Small intestine (tissue), 7 donors: ENCODE measurements at regions not wholly inside any gene's neighbourhood (a gene's known extent, or its start where the extent isn't known, plus 50 kb on each side); places are given as distances from the start of the nearest gene placed in this dataset.
A peak's percentile ranks its signal among the peaks of the same experiment; 100 is the strongest.
"Not testable (repeated sequence)": the region's sequence is repeated elsewhere in the genome, so short reads cannot be mapped to it uniquely, and the experiment has no call there.

Experiments used
- DNase-seq, 2 donors: peaks; one replicate each; pipeline versions ENCODE4 v3.0.0 to v3.0.0-alpha.2; 2013
- FAIRE-seq: peaks from 2 replicates; lab custom pipeline; 2012; peaks lifted over from hg19 to GRCh38; lab: Jason Lieb, UNC
- H3K27ac ChIP-seq, 3 donors: one replicate each; pipeline ENCODE4 v1.5.1; 2013; ENCODE audit warnings: low read length in 2 of 3, mild to moderate bottlenecking in 2 of 3, control low read depth in 1 of 3, inconsistent platforms in 1 of 3, low read depth in 1 of 3, moderate library complexity in 1 of 3
- H3K27me3 ChIP-seq, 3 donors: one replicate each; pipeline ENCODE4 v1.6.1; 2013; ENCODE audit warnings: low read length in 3 of 3, inconsistent platforms in 1 of 3; ENCODE audit not compliant: control insufficient read depth in 3 of 3, insufficient read depth in 3 of 3
- H3K36me3 ChIP-seq, 3 donors: one replicate each; pipeline ENCODE4 v1.6.1; 2013; ENCODE audit warnings: low read length in 3 of 3, inconsistent platforms in 1 of 3, low read depth in 1 of 3, mild to moderate bottlenecking in 1 of 3, moderate library complexity in 1 of 3; ENCODE audit not compliant: control insufficient read depth in 3 of 3, insufficient read depth in 2 of 3
- H3K4me1 ChIP-seq, 3 donors: one replicate each; pipeline ENCODE4 v1.6.1; 2013; ENCODE audit warnings: low read length in 2 of 3, inconsistent platforms in 1 of 3, low read depth in 1 of 3, mild to moderate bottlenecking in 1 of 3, moderate library complexity in 1 of 3; ENCODE audit not compliant: control insufficient read depth in 3 of 3, insufficient read depth in 2 of 3
- H3K4me3 ChIP-seq, 3 donors: one replicate each; pipeline ENCODE4 v1.5.1; 2013; ENCODE audit warnings: low read length in 3 of 3, control low read depth in 1 of 3, inconsistent platforms in 1 of 3, low read depth in 1 of 3, mild to moderate bottlenecking in 1 of 3, moderate library complexity in 1 of 3
- H3K9me3 ChIP-seq, 2 donors: one replicate each; pipeline ENCODE4 v1.6.1; 2013; ENCODE audit warnings: low read depth in 1 of 2, low read length in 1 of 2; ENCODE audit not compliant: control insufficient read depth in 2 of 2, insufficient read depth in 1 of 2
- WGBS, 3 donors: extraction: QIAGEN DNeasy Blood & Tissue Kit; methylation state at CpG; one replicate each; pipeline ENCODE4 v1.1.7; 2013; 5-methylcytosine and 5-hydroxymethylcytosine counted together
- donor health status: healthy with polysubstance abuse.
- donor health status: control.
- donor health status: control.
- donor health status: Bipolar disorder and iron deficiency.
- donor health status: healthy.

DNA sequence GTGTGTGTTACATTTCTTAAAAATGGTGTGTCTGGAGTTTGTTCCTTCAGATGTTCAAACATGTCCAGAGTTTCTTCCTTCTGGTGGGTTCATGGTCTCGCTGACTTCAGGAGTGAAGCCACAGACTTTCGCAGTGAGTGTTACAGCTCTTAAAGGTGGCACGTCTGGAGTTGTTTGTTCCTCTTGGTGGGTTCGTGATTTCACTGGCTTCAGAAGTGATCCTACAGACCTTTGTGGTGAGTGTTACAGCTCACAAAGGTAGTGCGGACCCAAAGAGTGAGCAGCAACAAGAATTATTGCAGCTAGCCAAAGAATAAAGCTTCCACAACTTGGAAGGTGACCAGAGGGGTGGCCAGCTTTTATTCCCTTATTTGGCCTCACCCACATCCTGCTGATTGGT lies 183.7 kb downstream of the COPRS start:
- not testable (repeated sequence) for H3K27me3 ChIP-seq, DNase-seq, H3K4me1 ChIP-seq, H3K36me3 ChIP-seq, H3K4me3 ChIP-seq, H3K9me3 ChIP-seq, H3K27ac ChIP-seq, FAIRE-seq
- 75 to 80% (median 79%) methylated on average over 5 of the region's 5 CpGs for WGBS, 3 donors

DNA sequence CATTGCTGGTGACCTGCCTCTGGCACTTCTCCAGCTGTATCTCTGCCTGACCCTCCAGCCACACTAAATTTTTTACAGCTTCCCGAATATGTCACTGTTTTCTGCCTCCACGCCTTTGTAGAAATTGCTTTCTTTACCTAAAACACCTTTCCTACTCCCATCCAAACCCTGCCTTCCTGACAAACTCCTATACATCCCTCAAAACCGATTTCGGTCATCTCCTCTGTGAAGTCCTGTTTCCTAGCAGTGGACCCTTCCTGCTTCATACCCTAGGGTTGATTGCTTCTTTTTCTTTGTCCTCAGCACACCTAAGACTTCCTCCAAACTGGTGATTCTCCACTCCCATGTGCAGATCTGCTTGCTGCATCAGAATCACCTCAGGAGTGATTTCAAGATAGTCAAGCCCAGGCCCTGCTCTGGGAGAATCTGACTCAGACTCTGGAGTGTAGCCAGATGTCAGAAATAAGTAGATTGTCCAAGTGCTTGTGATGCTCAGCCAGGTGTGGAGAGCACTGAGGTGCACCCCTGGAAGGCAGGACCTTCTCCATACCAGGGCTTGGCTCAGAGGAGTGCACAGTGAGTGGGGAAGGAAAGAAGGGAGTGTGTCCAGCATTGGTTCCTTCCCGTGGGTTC lies 184.2 kb downstream of the COPRS start:
- 74 to 82% (median 76%) methylated on average over 5 of the region's 5 CpGs for WGBS, 3 donors
- Histone ChIP-seq H3K36me3 (no peaks in the 10 kb centered on the region), H3K27ac (no peak overlapping the region), H3K27me3 (peaks cover 0 to 6% (median 2%) of the 10 kb centered on the region in 3 donors), H3K9me3 (no peaks in the 10 kb centered on the region), H3K4me3 (no peak overlapping the region), H3K4me1 (no peaks in the 10 kb centered on the region)
- FAIRE-seq: no peak
- DNase-seq: no peak

DNA sequence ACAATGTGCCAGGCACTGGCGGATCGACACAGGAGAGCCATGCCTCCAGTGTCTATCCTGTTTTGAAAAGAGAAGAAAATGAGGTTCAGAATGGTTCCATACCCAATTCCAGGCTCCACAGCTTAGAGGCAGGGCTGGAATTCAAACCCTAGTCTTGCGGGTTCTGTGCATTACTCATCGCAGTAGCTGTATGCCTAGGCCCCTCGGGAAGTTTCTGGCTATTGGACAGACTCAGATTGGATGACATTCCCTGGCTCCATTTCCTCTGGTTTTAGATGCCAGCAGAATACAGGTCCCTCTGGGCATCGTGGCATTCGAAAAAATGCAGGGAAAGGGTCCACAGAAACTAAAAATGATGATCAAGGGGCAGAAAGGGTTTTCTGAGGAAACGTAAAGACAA lies 184.7 kb downstream of the COPRS start:
- Histone ChIP-seq H3K4me1 (no peaks in the 10 kb centered on the region), H3K4me3 (no peak overlapping the region), H3K27ac (no peak overlapping the region), H3K36me3 (no peaks in the 10 kb centered on the region), H3K27me3 (peaks cover 0 to 6% (median 2%) of the 10 kb centered on the region in 3 donors), H3K9me3 (no peaks in the 10 kb centered on the region)
- FAIRE-seq (no peak), DNase-seq (no peak)
- 72 to 81% (median 81%) methylated on average over 8 of the region's 8 CpGs for WGBS, 3 donors

DNA sequence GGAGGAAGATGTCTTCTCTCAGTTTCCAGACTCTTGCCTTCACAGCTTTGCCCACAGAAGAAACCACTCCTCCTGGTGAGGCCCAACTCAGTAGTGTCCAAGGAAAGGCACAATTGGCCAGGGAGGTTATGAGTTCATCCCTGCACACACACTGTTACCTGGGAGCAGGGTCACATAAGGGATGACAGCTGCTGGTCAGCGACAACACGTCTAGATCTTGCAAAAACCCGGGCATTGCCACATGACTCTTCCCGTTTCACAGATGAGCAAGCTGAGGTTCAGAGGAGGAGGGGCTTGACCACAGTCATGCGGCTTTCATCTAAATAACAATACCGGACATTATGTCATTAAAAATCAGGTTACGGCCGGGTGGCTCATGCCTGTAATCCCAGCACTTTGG lies 186.0 kb downstream of the COPRS start:
- WGBS, 3 donors: 66 to 80% (median 66%) methylated on average over 8 of the region's 8 CpGs
- DNase-seq: no peak
- Histone ChIP-seq H3K27ac (no peak overlapping the region), H3K36me3 (no peaks in the 10 kb centered on the region), H3K4me1 (no peaks in the 10 kb centered on the region), H3K9me3 (no peaks in the 10 kb centered on the region), H3K4me3 (no peak overlapping the region), H3K27me3 (peaks cover 0 to 6% (median 2%) of the 10 kb centered on the region in 3 donors)
- FAIRE-seq: no peak

DNA sequence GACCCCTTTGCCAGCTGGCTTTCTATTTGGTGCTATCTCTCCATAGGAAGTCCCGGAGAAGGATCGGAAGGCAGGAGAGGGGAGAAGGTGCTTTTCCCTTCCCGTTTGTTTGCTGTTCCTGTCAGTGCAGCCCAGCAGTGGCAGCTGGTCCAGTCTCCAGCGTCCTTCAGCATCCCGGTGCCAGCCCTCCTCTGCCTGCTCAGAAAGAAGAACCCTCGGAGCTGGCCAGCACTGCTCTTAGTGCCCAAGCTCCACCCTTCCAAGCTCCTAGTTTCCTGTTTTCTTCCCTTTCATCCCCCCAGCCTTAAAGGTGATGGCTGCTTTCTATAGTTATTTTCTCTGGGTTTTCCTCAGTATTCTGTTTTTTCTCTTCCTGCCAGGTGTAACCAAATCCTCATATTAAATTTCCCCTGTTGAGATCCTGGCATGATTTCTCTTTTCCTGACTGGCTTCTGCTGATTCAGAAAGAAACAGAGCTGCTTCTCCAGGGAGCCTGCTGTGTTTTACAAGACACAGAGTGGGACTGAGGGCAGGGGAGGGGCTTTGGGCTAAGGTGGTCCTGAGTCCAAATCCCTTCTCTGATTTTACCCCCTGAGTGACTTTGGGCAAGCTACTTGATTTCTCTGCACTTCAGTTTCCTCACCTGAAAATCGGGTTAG lies 186.8 kb downstream of the COPRS start:
- Histone ChIP-seq H3K27me3 (peaks cover 0 to 6% (median 2%) of the 10 kb centered on the region in 3 donors), H3K4me3 (no peak overlapping the region), H3K9me3 (no peaks in the 10 kb centered on the region), H3K27ac (no peak overlapping the region), H3K4me1 (no peaks in the 10 kb centered on the region), H3K36me3 (no peaks in the 10 kb centered on the region)
- FAIRE-seq (no peak), DNase-seq (no peak)
- 41 to 57% (median 49%) methylated on average over 7 of the region's 7 CpGs for WGBS, 3 donors

DNA sequence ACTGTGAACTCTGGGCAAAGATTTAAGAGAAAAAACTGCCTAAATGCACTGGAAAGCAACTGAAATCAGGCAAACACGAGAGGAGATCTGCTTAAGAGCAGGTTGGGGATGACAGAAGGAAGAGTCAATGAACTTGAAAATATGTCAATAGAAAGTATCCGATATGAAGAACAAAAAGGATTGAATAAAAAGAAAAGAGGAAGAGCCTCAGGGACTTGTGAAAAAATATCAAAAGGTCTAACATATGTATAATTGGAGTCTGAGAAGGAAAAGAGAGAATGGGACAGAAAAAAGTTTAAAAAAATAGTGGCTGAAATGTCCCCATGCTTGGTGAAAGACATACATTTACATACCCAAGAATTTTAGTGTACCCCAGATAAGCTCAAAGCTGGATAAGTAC lies 195.5 kb downstream of the COPRS start:
- H3K4me3 ChIP-seq: no peak overlapping the region
- H3K36me3 ChIP-seq: no peaks in the 10 kb centered on the region
- WGBS, 3 donors: 80 to 88% (median 85%) methylated on average over 2 of the region's 2 CpGs
- peaks cover 0 to 26% of the 10 kb centered on the region in 2 donors for H3K9me3 ChIP-seq
- DNase-seq (peak in 1 of 2 donors; percentile 21), FAIRE-seq (no peak)
- H3K27ac ChIP-seq: no peak overlapping the region
- no peaks in the 10 kb centered on the region for H3K27me3 ChIP-seq
- no peaks in the 10 kb centered on the region for H3K4me1 ChIP-seq

DNA sequence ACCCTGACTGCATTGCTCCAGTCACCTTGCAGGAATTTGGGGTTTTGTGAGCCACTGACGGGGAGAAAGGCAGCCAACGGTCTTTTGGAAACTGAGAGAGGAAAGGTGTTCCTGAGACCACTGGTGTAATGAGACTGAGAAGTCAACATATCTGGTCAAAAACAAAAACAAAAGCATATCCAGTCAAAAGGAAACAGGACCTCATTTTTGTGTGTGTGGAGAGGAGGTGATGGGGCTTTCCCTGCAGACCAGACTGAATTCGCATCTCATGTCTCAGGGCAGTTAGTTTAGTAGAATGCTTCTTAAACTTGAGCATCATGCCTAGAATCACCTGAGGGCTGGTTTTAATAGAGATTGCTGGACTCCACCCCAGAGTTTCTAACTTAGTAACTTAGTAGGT lies 198.4 kb downstream of the COPRS start:
- H3K4me1 ChIP-seq: no peaks in the 10 kb centered on the region
- H3K9me3 ChIP-seq: peaks cover 0 to 26% of the 10 kb centered on the region in 2 donors
- FAIRE-seq (no peak), DNase-seq (no peak)
- no peak overlapping the region for H3K4me3 ChIP-seq
- WGBS, 3 donors: 66 to 83% (median 76%) methylated on average over 3 of the region's 3 CpGs
- no peaks in the 10 kb centered on the region for H3K36me3 ChIP-seq
- H3K27me3 ChIP-seq: no peaks in the 10 kb centered on the region
- no peak overlapping the region for H3K27ac ChIP-seq

DNA sequence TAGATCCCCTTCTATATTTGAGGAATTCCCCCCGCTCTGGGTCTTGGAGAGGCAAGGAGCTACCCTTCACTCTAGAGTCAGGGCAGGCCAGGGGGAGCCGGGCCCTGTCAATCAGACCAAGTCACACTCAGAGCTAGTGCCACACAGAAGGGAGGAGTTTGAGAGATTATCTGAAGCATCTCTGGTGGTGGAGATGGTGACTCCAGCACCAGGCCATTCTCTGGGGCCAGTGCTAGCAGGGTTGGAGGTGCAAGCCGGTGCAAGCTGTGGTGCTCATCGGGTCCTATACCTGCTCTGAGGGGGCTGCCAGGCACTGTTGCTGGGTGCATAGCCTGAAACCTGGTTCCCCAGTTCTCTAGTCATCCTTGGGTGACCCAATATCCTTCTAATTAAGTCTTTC lies 201.2 kb downstream of the COPRS start:
- 89 to 97% (median 91%) methylated on average over 4 of the region's 4 CpGs for WGBS, 3 donors
- no peak overlapping the region for H3K27ac ChIP-seq
- no peaks in the 10 kb centered on the region for H3K27me3 ChIP-seq
- H3K4me3 ChIP-seq: no peak overlapping the region
- peaks cover 0 to 14% of the 10 kb centered on the region in 2 donors for H3K9me3 ChIP-seq
- DNase-seq (no peak), FAIRE-seq (no peak)
- no peaks in the 10 kb centered on the region for H3K36me3 ChIP-seq
- H3K4me1 ChIP-seq: no peaks in the 10 kb centered on the region
